ENCODE measurements at regions not wholly inside any gene's neighbourhood (a gene's known extent, or its start where the extent isn't known, plus 50 kb on each side); places are given as distances from the start of the nearest gene placed in this dataset.

DNA sequence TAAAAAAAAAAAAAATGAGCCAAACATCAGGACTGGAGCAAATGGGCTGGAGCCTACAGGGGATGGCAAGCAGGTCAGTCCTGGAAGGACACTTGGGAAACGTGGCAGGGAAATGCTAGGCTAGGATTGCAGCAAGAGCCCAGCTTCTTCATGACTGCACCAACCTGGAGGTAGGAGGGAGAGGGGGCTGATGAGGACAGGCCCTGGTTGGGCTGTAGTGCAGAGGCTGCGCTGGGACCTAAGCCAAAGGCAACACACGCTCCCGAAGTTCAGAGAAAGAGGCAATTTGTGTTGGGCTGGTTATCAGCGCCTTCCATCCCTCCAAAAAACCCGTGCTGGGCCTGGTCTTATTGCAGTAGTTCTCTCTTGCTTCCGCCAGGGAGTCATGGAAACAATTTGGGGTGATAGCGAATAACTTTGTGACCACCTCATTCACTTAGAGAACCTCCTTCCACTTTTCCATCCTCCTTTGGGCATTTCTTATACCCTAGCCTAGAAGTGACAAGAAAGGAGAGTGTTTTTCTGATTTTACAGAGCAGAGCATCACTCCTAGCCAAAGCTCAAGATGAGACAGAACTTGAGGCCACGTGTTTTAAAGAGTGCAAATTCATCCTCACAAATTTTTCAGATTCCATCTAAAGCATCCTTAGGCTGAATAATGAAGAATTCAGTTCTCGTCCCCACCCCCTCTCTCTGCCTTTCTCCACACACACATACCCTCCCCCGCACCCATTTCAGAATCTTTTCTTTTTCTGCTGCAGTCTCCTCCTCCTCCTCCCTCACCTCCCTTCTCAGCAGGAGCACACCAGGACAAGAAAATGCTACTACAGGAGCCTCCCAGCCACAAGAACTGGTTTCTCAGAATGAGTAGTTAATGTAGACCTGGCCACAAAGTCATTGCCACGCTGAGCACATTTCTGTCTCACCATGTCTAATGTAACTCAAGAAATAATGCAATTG, 61.3 kb upstream of the CALM2 start:
- ChIA-PET CTCF (no interaction called here), POLR2A (no interaction called here)
- TF ChIP-seq, protein P1, sequence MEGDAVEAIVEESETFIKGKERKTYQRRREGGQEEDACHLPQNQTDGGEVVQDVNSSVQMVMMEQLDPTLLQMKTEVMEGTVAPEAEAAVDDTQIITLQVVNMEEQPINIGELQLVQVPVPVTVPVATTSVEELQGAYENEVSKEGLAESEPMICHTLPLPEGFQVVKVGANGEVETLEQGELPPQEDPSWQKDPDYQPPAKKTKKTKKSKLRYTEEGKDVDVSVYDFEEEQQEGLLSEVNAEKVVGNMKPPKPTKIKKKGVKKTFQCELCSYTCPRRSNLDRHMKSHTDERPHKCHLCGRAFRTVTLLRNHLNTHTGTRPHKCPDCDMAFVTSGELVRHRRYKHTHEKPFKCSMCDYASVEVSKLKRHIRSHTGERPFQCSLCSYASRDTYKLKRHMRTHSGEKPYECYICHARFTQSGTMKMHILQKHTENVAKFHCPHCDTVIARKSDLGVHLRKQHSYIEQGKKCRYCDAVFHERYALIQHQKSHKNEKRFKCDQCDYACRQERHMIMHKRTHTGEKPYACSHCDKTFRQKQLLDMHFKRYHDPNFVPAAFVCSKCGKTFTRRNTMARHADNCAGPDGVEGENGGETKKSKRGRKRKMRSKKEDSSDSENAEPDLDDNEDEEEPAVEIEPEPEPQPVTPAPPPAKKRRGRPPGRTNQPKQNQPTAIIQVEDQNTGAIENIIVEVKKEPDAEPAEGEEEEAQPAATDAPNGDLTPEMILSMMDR (IDR thresholded peaks at IDR 0.05; ENCODE audit: control extremely low read depth, extremely low read depth, low read depth, missing control alignments) = no peak
- no peak for DNase-seq (ENCODE audit: extremely low spot score)

DNA sequence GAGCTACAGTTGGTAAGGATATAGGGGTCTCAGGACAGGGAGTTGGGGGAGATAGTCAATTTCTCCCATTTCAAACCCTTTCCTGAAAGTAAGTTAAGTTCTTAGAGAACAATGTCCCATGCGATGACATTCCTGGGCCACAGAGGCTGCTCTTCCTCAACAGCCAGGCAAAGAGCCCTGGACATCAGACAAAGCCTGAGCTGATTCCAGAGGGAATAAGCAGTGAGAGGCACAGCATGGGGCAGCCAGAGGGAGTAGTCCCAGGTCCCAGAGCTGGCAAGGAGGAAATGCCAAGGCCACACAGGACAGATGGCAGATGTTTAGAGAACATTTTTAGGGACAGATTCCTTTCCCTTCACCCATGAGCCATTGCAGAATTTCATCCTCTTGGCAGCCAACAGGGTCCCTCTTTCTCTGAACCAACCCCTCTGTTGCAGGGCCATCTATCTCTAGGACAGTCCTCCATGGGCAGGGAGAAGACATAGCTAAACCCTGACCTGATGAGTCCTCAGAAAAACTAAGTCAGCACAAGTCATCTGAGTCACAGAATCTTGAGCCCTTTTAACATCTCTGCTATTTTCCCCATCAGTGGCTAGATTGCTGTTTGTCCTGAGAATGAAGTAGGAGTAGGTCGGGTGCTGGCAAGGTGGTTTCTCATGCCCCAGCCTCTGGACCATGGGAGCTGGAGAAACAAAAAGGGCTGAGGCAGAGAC, 60.3 kb upstream of the CALM2 start:
- ChIA-PET CTCF (interaction anchor here (0.5 kb wide), 1 partner anchor 219 kb away, joined by 3 read pairs; no protein-coding TSS in a partner anchor), POLR2A (no interaction called here)
- DNase-seq (ENCODE audit: extremely low spot score) = no peak
- TF ChIP-seq, protein P1 (IDR thresholded peaks at IDR 0.05; ENCODE audit: control extremely low read depth, extremely low read depth, low read depth, missing control alignments) = no peak

DNA sequence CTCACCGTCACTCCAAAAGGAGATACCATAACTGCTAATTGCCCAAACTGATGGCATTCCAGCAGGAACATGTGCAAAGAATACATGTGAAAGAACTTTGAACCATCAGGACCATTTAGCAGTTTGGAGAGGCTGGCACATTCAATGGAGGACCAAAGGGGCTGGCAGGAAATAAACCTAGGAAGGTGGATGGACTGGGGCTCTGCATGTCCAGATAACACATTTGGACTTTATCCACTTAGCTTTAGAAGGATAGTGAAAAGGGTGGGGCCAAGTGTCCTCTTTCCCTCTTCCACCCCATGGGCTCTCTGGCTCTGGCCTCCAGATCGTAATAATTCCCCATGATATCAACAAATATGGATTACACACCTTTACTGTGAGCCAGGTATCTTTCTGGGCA, 58.8 kb upstream of the CALM2 start:
- ChIA-PET CTCF (no interaction called here), POLR2A (no interaction called here)
- TF ChIP-seq, protein P1 (IDR thresholded peaks at IDR 0.05; ENCODE audit: control extremely low read depth, extremely low read depth, low read depth, missing control alignments) = no peak
- DNase-seq (ENCODE audit: extremely low spot score) = no peak

DNA sequence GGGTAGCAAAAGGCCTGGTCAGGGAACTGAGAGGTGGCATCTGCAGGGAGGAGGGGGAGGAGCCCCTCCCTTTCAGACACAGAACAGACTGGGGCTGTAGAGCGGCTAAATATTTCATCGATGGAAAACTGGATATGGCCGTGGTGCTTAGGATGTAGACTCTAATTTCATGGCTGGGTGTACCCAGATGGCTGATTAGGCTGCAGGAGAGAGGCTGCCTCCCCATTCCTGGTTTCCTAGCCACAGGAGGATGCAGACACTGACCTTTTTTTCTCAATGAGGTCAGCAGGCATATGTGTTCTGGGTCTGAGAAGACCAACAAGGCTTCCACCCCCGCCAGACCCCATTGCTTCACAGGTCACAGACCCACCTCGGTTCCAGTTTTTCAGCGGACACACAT, 58.1 kb upstream of the CALM2 start:
- TF ChIP-seq, protein P1 (IDR thresholded peaks at IDR 0.05; ENCODE audit: control extremely low read depth, extremely low read depth, low read depth, missing control alignments) = no peak
- CTCF ChIA-PET = no interaction called here
- POLR2A ChIA-PET = no interaction called here
- no peak for DNase-seq (ENCODE audit: extremely low spot score)

DNA sequence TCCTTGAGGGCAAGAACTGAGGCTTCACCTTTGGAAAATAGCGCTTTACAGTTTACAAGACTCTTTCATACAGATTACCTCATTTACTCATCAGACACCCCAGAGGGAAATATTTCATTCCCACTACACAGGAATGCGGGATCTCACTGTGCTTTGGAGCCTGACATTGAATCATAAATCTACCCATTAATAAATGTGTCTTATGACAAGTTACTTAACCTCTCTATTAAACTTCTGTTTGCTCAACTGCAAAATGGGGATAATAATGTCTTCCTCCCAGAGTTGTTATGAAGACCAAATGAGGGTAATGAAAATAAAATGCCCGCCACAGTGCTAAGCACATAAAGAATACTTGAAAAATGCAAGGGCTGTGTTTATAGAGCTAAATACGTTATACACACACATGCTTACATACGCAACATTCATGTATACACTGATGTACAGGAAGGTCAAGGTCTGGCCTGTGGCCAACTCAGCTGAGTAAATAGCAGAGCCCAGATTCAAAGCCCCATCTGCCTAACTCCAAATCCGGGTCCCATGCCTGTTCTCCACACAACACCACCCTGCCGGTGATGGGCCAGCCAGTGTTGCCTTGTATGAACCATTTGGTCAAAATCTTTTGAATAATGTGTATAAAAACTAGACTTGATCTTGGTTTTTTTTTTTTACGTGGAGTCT, 56.6 kb upstream of the CALM2 start:
- no peak for DNase-seq (ENCODE audit: extremely low spot score)
- ChIA-PET POLR2A (no interaction called here), CTCF (no interaction called here)
- TF ChIP-seq, protein P1 (IDR thresholded peaks at IDR 0.05; ENCODE audit: control extremely low read depth, extremely low read depth, low read depth, missing control alignments) = no peak

DNA sequence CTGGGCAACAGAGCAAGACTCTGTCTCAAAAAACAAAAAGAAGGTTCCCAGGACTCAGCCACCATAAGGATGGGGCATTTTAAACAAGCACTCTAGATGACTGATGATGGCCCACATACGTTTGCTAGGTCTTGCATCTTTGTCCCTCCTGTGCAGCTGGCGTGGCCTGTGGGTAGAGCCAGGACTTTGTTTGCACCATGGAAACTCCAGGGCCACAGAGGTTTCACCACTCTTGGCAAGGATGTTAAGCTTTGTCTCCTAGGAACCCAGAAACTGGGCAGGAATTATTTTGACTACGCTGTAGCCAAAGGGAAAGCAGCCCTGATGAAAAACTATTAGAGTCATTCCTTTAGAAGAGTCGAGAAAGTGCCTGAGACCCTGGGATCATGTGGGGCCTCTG, 54.1 kb upstream of the CALM2 start:
- ChIA-PET CTCF (interaction anchor here (0.8 to 1.6 kb wide), 4 partner anchors 9 to 93 kb away, joined by 3 to 5 read pairs (median 4); no protein-coding TSS in a partner anchor), POLR2A (no interaction called here)
- TF ChIP-seq, protein P1 (IDR thresholded peaks at IDR 0.05; ENCODE audit: control extremely low read depth, extremely low read depth, low read depth, missing control alignments) = no peak
- no peak for DNase-seq (ENCODE audit: extremely low spot score)

Measured in GM10248 (cell line).